ENCODE measurements at regions not wholly inside any gene's neighbourhood (a gene's known extent, or its start where the extent isn't known, plus 50 kb on each side); places are given as distances from the start of the nearest gene placed in this dataset.
A peak's percentile ranks its signal among the peaks of the same experiment; 100 is the strongest.

- no peak overlapping the region for H3K4me3 ChIP-seq (replicated peaks in 1 of 2; ENCODE audit: low read depth in 2 of 2, low read length in 2 of 2)
- no peak for DNase-seq (ENCODE audit: low read depth in 2 of 2)
- no peak for TF ChIP-seq CTCF (IDR thresholded peaks at IDR 0.05; ENCODE audit: low read depth, low read length)
These were observed 165.6 kb downstream of the USP12 start for GRCh38 chr13:27005976-27006518.

- no peak overlapping the region for H3K4me3 ChIP-seq (replicated peaks in 1 of 2; ENCODE audit: low read depth in 2 of 2, low read length in 2 of 2)
- no peak for TF ChIP-seq CTCF (IDR thresholded peaks at IDR 0.05; ENCODE audit: low read depth, low read length)
These were observed 166.1 kb downstream of the USP12 start for GRCh38 chr13:27005556-27005955.

GRCh38 chr13:27004866-27005265 lies 166.7 kb downstream of the USP12 start:
- no peak for TF ChIP-seq CTCF (IDR thresholded peaks at IDR 0.05; ENCODE audit: low read depth, low read length)
- no peak overlapping the region for H3K4me3 ChIP-seq (replicated peaks in 1 of 2; ENCODE audit: low read depth in 2 of 2, low read length in 2 of 2)
- DNase-seq (ENCODE audit: low read depth in 2 of 2) = no peak

More at GRCh38 chr13:27005556-27005955, 166.1 kb downstream of the USP12 start:
- peak in 1 of 2 donors; percentile 35 for DNase-seq (ENCODE audit: low read depth in 2 of 2)

- DNase-seq (ENCODE audit: low read depth in 2 of 2) = no peak
- no peak overlapping the region for H3K4me3 ChIP-seq (replicated peaks in 1 of 2; ENCODE audit: low read depth in 2 of 2, low read length in 2 of 2)
- no peak for TF ChIP-seq CTCF (IDR thresholded peaks at IDR 0.05; ENCODE audit: low read depth, low read length)
These were observed 167.3 kb downstream of the USP12 start for GRCh38 chr13:27004326-27004725.

- DNase-seq (ENCODE audit: low read depth in 2 of 2) = no peak
- H3K4me3 ChIP-seq (replicated peaks in 1 of 2; ENCODE audit: low read depth in 2 of 2, low read length in 2 of 2) = no peak overlapping the region
- no peak for TF ChIP-seq CTCF (IDR thresholded peaks at IDR 0.05; ENCODE audit: low read depth, low read length)
These were observed 169.9 kb downstream of the USP12 start for GRCh38 chr13:27001705-27002104.

GRCh38 chr13:27000686-27001085 lies 170.9 kb downstream of the USP12 start:
- no peak overlapping the region for H3K4me3 ChIP-seq (replicated peaks in 1 of 2; ENCODE audit: low read depth in 2 of 2, low read length in 2 of 2)
- DNase-seq (ENCODE audit: low read depth in 2 of 2) = no peak
- TF ChIP-seq CTCF (IDR thresholded peaks at IDR 0.05; ENCODE audit: low read depth, low read length) = no peak

- no peak for DNase-seq (ENCODE audit: low read depth in 2 of 2)
- no peak overlapping the region for H3K4me3 ChIP-seq (replicated peaks in 1 of 2; ENCODE audit: low read depth in 2 of 2, low read length in 2 of 2)
- TF ChIP-seq CTCF (IDR thresholded peaks at IDR 0.05; ENCODE audit: low read depth, low read length) = no peak
These were observed 172.1 kb downstream of the USP12 start for GRCh38 chr13:26999499-26999898.
